DOHH2 (cell line): ENCODE measurements at regions not wholly inside any gene's neighbourhood (a gene's known extent, or its start where the extent isn't known, plus 50 kb on each side); places are given as distances from the start of the nearest gene placed in this dataset.

Experiments
- H3F3A ChIP-seq: fragments of 200-600 bp; sonication (generic), shearing (Covaris generic); 2 replicates; pipeline ENCODE4 v1.6.0; 2016; ENCODE audit warnings: antibody characterized with exemption, mild to moderate bottlenecking; ENCODE audit not compliant: control insufficient read depth, insufficient read depth
- H3K27ac ChIP-seq: fragments of 200-600 bp; sonication (generic); 2 replicates; pipeline ENCODE4 v1.5.1; 2014; ENCODE audit warnings: low read depth, mild to moderate bottlenecking, low read length, moderate library complexity
- H3K27me3 ChIP-seq: fragments of 200-600 bp; sonication (generic); 2 replicates; pipeline ENCODE4 v1.6.1; 2014; ENCODE audit warnings: mild to moderate bottlenecking, low read length, mixed read lengths; ENCODE audit not compliant: control insufficient read depth
- H3K36me3 ChIP-seq: fragments of 200-600 bp; sonication (generic); 2 replicates; pipeline ENCODE4 v1.6.1; 2014; ENCODE audit warnings: mild to moderate bottlenecking, low read length, moderate library complexity, mixed read lengths; ENCODE audit not compliant: control insufficient read depth
- H3K4me1 ChIP-seq: fragments of 200-600 bp; sonication (generic); 2 replicates; pipeline ENCODE4 v1.6.1; 2014; ENCODE audit warnings: mild to moderate bottlenecking, low read length, mixed read lengths; ENCODE audit not compliant: control insufficient read depth
- H3K4me2 ChIP-seq: fragments of 200-600 bp; sonication (generic); 2 replicates; pipeline ENCODE4 v1.6.0; 2014; ENCODE audit warnings: mild to moderate bottlenecking, low read length, moderate library complexity
- H3K4me3 ChIP-seq: fragments of 200-600 bp; sonication (generic); 2 replicates; pipeline ENCODE4 v1.5.1; 2014; ENCODE audit warnings: mild to moderate bottlenecking, low read length, mixed read lengths
- H3K79me2 ChIP-seq: fragments of 200-600 bp; sonication (generic); 2 replicates; pipeline ENCODE4 v1.6.1; 2014; ENCODE audit warnings: mild to moderate bottlenecking, low read length, mixed read lengths; ENCODE audit not compliant: control insufficient read depth
- H3K9me2 ChIP-seq: fragments of 200-600 bp; sonication (generic); replicated peaks from 2 replicates; pipeline ENCODE4 v1.6.1; 2014; ENCODE audit warnings: mild to moderate bottlenecking, low read length, mixed read lengths; ENCODE audit not compliant: control insufficient read depth
- H3K9me3 ChIP-seq: fragments of 200-600 bp; sonication (generic); 2 replicates; pipeline ENCODE4 v1.6.1; 2014; ENCODE audit warnings: antibody characterized with exemption, low read length, mixed read lengths; ENCODE audit not compliant: control insufficient read depth, insufficient read depth
- H4K20me1 ChIP-seq: fragments of 200-600 bp; sonication (generic); 2 replicates; pipeline ENCODE4 v1.6.0; 2014; ENCODE audit warnings: low read depth, mild to moderate bottlenecking, antibody characterized with exemption, low read length, moderate library complexity; ENCODE audit not compliant: control insufficient read depth, insufficient read depth
- EZH2phosphoT487 ChIP-seq: fragments of 200-600 bp; sonication (generic); IDR thresholded peaks from 2 replicates; pipeline ENCODE4 v1.6.1; 2017; ENCODE audit warnings: borderline replicate concordance, mild to moderate bottlenecking, antibody characterized with exemption, low read length, moderate library complexity, mixed read lengths
- TF ChIP-seq, protein P1 (sequence below): fragments of 200-600 bp; sonication (generic); IDR thresholded peaks from one replicate; pipeline ENCODE4 v1.5.1; 2014; ENCODE audit warnings: antibody characterized with exemption, mild to moderate bottlenecking, low read depth, low read length; ENCODE audit not compliant: poor library complexity, severe bottlenecking

DNA sequence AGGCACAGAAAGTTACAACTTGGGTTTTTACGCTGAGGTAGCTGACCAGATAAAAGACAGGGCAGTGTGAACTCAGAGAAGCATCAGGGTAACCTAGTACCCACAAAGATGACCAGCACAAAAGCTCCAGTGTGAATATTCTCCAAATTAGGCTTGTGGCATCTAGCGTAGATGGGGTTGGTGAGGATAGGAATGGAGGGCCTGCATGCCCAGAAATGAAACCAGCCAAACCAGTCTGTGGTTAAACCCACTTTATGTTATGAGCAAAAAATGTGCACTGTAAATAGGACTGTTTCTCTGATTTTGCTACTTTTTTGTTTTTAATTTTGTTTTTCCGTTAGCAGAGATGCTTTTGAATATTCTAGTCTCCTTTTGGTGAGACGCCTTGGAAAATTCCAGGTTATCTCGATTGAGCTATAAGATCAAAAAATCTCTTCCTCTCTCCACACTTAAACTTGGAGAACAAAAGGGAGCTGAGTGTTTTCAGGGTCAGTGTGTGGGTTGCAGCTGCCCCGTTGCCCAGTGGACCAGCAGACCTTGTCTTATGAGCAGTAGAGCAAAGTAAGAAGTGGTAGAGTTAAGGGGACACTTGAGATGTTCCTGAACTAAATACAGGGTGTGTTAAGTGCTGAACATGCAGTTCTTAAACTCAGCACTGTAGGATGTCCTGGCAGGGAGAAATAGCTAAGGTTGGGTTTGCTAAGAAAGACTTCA is 132.9 kb downstream of the C3orf38 start:
- H3K4me2 ChIP-seq: no peak overlapping the region
- no peaks in the 10 kb centered on the region for H4K20me1 ChIP-seq
- TF ChIP-seq, protein P1, sequence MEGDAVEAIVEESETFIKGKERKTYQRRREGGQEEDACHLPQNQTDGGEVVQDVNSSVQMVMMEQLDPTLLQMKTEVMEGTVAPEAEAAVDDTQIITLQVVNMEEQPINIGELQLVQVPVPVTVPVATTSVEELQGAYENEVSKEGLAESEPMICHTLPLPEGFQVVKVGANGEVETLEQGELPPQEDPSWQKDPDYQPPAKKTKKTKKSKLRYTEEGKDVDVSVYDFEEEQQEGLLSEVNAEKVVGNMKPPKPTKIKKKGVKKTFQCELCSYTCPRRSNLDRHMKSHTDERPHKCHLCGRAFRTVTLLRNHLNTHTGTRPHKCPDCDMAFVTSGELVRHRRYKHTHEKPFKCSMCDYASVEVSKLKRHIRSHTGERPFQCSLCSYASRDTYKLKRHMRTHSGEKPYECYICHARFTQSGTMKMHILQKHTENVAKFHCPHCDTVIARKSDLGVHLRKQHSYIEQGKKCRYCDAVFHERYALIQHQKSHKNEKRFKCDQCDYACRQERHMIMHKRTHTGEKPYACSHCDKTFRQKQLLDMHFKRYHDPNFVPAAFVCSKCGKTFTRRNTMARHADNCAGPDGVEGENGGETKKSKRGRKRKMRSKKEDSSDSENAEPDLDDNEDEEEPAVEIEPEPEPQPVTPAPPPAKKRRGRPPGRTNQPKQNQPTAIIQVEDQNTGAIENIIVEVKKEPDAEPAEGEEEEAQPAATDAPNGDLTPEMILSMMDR: no peak
- TF ChIP-seq EZH2phosphoT487: no peak
- H3K79me2 ChIP-seq: no peaks in the 10 kb centered on the region
- H3K9me2 ChIP-seq: no peaks in the 10 kb centered on the region
- H3K9me3 ChIP-seq: no peaks in the 10 kb centered on the region
- no peak overlapping the region for H3K27ac ChIP-seq
- H3K36me3 ChIP-seq: no peaks in the 10 kb centered on the region
- no peaks in the 10 kb centered on the region for H3K27me3 ChIP-seq
- no peaks in the 10 kb centered on the region for H3F3A ChIP-seq
- no peaks in the 10 kb centered on the region for H3K4me1 ChIP-seq
- H3K4me3 ChIP-seq: no peak overlapping the region

GRCh38 chr3:88283242-88283592 is 133.5 kb downstream of the C3orf38 start:
- Histone ChIP-seq H3F3A (no peaks in the 10 kb centered on the region), H3K36me3 (no peaks in the 10 kb centered on the region), H3K9me3 (no peaks in the 10 kb centered on the region), H3K79me2 (no peaks in the 10 kb centered on the region), H3K4me2 (no peak overlapping the region), H3K9me2 (no peaks in the 10 kb centered on the region), H3K4me3 (no peak overlapping the region), H3K4me1 (no peaks in the 10 kb centered on the region), H3K27me3 (no peaks in the 10 kb centered on the region), H4K20me1 (no peaks in the 10 kb centered on the region), H3K27ac (no peak overlapping the region)
- TF ChIP-seq EZH2phosphoT487: no peak
- TF ChIP-seq, protein P1: no peak

DNA sequence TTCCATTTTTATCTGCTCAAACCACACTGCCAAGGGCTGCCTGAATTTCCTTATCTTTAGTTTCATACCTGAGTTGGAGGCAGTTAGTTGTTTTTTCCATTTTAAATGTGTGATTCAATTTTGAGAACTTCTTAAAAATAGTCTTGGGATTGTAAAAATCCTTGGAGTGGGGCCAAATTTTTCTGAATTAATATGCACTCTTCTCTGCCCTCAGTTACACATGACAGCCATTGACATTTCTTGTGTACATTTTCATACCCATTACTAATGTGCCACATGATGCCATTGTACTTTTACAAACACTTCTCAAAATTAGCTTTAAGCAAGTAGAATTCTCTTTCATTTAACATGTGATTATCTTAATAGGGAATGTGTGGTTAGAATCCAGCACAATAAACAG is 141.7 kb downstream of the C3orf38 start:
- TF ChIP-seq, protein P1: no peak
- TF ChIP-seq EZH2phosphoT487: no peak
- H3K36me3 ChIP-seq: no peaks in the 10 kb centered on the region
- H3K4me1 ChIP-seq: no peaks in the 10 kb centered on the region

More for the DNA sequence above, 141.7 kb downstream of the C3orf38 start:
- H3K9me2 ChIP-seq: no peaks in the 10 kb centered on the region
- no peaks in the 10 kb centered on the region for H3K27me3 ChIP-seq
- H3K9me3 ChIP-seq: peaks cover 4% of the 10 kb centered on the region; the same call in 1 of the 2 replicates
- no peak overlapping the region for H3K4me2 ChIP-seq
- H3K27ac ChIP-seq: no peak overlapping the region
- H3K79me2 ChIP-seq: no peaks in the 10 kb centered on the region
- H4K20me1 ChIP-seq: no peaks in the 10 kb centered on the region
- H3F3A ChIP-seq: no peaks in the 10 kb centered on the region
- H3K4me3 ChIP-seq: no peak overlapping the region
